ENCODE measurements at regions not wholly inside any gene's neighbourhood (a gene's known extent, or its start where the extent isn't known, plus 50 kb on each side); places are given as distances from the start of the nearest gene placed in this dataset.
A peak's percentile ranks its signal among the peaks of the same experiment; 100 is the strongest.
"Not testable (repeated sequence)": the region's sequence is repeated elsewhere in the genome, so short reads cannot be mapped to it uniquely, and the experiment has no call there.

DNA sequence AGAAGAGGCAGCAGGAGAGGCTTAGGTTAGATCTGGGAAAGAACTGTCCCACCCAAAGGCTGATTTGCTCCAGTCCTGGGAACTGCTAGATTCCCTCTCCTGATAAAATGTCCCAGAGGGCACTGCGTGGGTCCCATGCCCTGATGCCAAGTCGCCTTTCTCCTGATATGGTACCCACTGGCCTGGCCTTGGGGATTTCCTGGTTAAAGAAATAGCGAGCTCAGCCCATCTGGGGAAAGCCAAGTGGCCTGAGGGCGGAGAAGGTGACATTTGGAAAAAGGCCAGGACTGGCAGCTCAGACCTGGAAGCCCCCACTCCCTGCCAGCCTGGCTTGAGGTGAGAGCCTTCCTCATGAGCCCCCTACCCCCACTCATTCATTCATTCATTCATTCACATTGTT is 94.2 kb downstream of the NSUN5 start:
- H3K79me2 ChIP-seq; H3K4me2 ChIP-seq; H3K27ac ChIP-seq; H2AFZ ChIP-seq; H3K36me3 ChIP-seq (replicated peaks; ENCODE audit: insufficient read depth, low read depth); H3K4me1 ChIP-seq (ENCODE audit: insufficient read depth); H3K4me3 ChIP-seq; H3K9me3 ChIP-seq (ENCODE audit: low read depth); H3K9me2 ChIP-seq (replicated peaks; ENCODE audit: insufficient read depth); H3K27me3 ChIP-seq; H4K20me1 ChIP-seq (ENCODE audit: insufficient read depth, poor library complexity, severe bottlenecking): not testable (repeated sequence)
- peak; percentile 3 for DNase-seq (ENCODE audit: low spot score)
- 82% methylated on average over 4 of the region's 4 CpGs for WGBS (ENCODE audit: low lambda C conversion rate, missing lambda C conversion rate)

DNA sequence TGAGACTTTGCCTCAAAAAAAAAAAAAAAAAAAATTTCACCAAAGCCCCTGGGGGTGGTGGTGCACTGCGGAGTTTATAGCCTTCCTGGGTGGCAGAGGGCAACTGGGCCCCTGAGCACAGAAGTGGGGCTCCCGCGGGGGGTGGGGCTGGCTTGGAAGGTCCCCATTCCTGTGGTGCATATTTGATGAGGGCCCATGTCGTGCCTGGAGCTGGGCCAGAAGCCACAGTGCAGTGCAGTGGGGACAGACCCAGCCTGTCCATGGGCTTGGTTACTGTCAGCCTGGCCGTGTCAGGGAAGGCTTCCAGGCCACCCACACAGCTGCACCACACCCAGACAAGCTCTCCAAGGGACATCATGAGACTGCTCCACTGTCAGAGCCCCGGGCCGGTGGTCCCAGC is 95.5 kb downstream of the NSUN5 start:
- not testable (repeated sequence) for H3K27me3 ChIP-seq; H3K27ac ChIP-seq; H2AFZ ChIP-seq; DNase-seq (ENCODE audit: low spot score); H3K79me2 ChIP-seq; H3K4me2 ChIP-seq; H3K36me3 ChIP-seq (replicated peaks; ENCODE audit: insufficient read depth, low read depth); H3K4me1 ChIP-seq (ENCODE audit: insufficient read depth); H3K4me3 ChIP-seq; H4K20me1 ChIP-seq (ENCODE audit: insufficient read depth, poor library complexity, severe bottlenecking); H3K9me3 ChIP-seq (ENCODE audit: low read depth); H3K9me2 ChIP-seq (replicated peaks; ENCODE audit: insufficient read depth)
- 80% methylated on average over 2 of the region's 7 CpGs for WGBS (ENCODE audit: low lambda C conversion rate, missing lambda C conversion rate)

DNA sequence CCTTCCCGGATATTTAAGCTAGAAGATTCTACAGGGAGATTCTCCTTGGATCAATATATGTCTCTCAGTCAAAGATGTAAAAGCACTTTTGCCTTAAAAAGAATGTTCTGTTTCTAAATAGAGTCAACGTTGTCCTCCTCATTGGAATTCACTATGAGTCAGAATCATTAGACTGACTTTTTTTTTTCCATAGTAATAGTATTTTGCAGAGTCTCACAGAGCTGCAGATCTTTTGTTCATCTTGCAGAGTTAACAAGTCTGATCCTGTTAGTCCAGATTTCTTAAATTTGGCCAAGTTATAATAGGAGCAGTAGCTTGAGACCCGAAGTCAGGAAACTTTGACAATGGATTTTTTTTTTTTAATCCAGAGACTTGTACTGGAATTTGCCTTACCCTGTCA is 103.0 kb downstream of the NSUN5 start:
- H3K4me1 ChIP-seq (ENCODE audit: insufficient read depth); H3K9me3 ChIP-seq (ENCODE audit: low read depth); H4K20me1 ChIP-seq (ENCODE audit: insufficient read depth, poor library complexity, severe bottlenecking); H3K36me3 ChIP-seq (replicated peaks; ENCODE audit: insufficient read depth, low read depth); H3K4me2 ChIP-seq; H3K79me2 ChIP-seq; H3K27ac ChIP-seq; DNase-seq (ENCODE audit: low spot score); H3K9me2 ChIP-seq (replicated peaks; ENCODE audit: insufficient read depth); H3K4me3 ChIP-seq; H2AFZ ChIP-seq; H3K27me3 ChIP-seq: not testable (repeated sequence)
- whole genome bisulfite sequencing (ENCODE audit: low lambda C conversion rate, missing lambda C conversion rate) = 80% methylated on average over 1 of the region's 3 CpGs

DNA sequence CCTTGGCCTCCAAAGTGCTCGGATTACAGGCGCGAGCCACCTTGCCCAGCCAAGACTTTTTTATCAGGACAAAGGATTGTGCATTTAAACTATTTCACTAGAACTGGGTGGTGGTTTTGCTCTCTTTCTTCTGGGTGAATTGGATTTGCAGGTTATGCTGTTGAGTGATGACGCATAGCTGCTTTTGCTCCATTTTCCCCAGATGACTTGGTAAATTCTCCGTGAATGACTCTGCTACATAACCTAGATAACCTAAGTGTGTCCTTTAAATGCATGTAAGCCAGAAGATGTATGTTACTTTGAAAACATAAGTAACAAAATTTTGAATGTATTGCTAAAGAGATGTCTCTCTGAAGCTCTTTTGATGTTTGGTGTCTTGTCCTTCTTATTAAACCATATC is 103.7 kb downstream of the NSUN5 start:
- not testable (repeated sequence) for H3K36me3 ChIP-seq (replicated peaks; ENCODE audit: insufficient read depth, low read depth); H3K79me2 ChIP-seq; H3K4me3 ChIP-seq; H3K9me2 ChIP-seq (replicated peaks; ENCODE audit: insufficient read depth); H2AFZ ChIP-seq; H3K27ac ChIP-seq; H4K20me1 ChIP-seq (ENCODE audit: insufficient read depth, poor library complexity, severe bottlenecking); H3K9me3 ChIP-seq (ENCODE audit: low read depth); H3K4me2 ChIP-seq; H3K4me1 ChIP-seq (ENCODE audit: insufficient read depth); H3K27me3 ChIP-seq
- WGBS (ENCODE audit: low lambda C conversion rate, missing lambda C conversion rate) = 74% methylated on average over 5 of the region's 5 CpGs
- DNase-seq (ENCODE audit: low spot score) = peak; percentile 4

DNA sequence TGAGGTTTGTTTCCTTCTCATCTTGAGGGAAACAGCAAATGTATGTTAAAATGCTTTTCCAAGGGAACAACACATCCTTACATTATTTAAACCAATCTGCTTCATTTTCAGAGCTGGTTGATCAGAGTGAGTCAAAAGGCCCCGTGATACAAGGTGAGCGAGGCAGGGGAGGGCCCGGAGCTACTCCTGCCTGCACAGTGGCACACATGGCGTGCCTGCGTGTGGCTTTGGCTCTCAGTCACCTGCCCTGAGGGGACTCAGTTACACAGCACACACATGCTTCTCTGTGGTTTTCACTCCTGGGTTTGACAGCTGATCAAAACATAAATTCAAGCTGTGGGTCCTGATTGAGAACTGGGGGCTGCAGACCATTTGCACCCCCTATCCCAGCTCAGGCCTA is 105.3 kb downstream of the NSUN5 start:
- H3K4me2 ChIP-seq; H2AFZ ChIP-seq; H4K20me1 ChIP-seq (ENCODE audit: insufficient read depth, poor library complexity, severe bottlenecking); H3K4me1 ChIP-seq (ENCODE audit: insufficient read depth); H3K27ac ChIP-seq; H3K9me3 ChIP-seq (ENCODE audit: low read depth); H3K4me3 ChIP-seq; H3K36me3 ChIP-seq (replicated peaks; ENCODE audit: insufficient read depth, low read depth); H3K79me2 ChIP-seq; H3K9me2 ChIP-seq (replicated peaks; ENCODE audit: insufficient read depth); H3K27me3 ChIP-seq; DNase-seq (ENCODE audit: low spot score): not testable (repeated sequence)
- WGBS (ENCODE audit: low lambda C conversion rate, missing lambda C conversion rate) = 93% methylated on average over 5 of the region's 5 CpGs

DNA sequence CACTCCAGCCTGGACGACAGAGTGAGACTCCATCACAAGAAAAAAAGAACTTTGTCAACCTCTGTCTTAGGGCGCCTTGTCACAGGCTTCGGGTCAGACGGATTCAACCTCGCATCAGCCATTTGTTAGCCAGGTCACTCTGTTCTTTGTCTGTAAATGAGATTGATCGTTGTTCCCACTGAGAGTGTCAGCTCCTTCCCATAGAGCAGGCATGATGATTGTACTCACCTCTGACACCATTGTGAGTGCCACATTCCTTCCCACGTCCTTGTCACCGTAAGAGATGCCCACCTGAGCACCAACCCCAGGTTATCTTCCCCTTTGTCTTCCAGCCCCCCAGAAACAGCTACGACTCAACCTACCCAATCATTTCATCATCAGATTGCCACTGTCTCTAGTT is 107.4 kb downstream of the NSUN5 start:
- H3K27me3 ChIP-seq; H3K9me3 ChIP-seq (ENCODE audit: low read depth); H2AFZ ChIP-seq; H4K20me1 ChIP-seq (ENCODE audit: insufficient read depth, poor library complexity, severe bottlenecking); DNase-seq (ENCODE audit: low spot score); H3K4me3 ChIP-seq; H3K79me2 ChIP-seq; H3K4me1 ChIP-seq (ENCODE audit: insufficient read depth); H3K9me2 ChIP-seq (replicated peaks; ENCODE audit: insufficient read depth); H3K36me3 ChIP-seq (replicated peaks; ENCODE audit: insufficient read depth, low read depth); H3K4me2 ChIP-seq; H3K27ac ChIP-seq: not testable (repeated sequence)
- 97% methylated on average over 8 of the region's 9 CpGs for WGBS (ENCODE audit: low lambda C conversion rate, missing lambda C conversion rate)

DNA sequence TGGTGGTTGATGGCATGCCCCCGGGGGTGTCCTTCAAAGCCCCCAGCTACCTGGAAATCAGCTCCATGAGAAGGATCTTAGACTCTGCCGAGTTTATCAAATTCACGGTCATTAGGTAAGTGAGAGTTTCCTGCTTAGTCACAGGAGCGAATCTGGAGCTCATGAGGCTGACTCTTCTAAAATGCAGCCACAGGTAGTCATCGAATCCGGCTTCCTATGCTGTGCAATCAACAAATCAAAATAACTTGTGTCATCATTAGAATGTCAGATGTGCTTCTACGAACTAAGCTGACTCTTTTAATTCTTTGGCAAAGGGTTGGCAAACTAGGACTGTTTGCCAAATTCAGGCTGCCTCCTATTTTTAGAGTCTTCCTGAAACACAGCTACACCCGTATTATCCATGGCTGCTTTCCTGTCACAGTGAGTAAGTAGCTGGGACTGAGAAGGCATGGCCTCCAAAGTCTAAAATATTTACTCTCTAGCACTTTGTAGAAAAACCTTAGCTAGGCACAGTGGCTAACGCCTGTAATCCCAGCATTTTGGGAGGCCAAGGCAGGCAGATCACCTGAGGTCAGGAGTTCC is 108.0 kb downstream of the NSUN5 start:
- not testable (repeated sequence) for H3K79me2 ChIP-seq; H4K20me1 ChIP-seq (ENCODE audit: insufficient read depth, poor library complexity, severe bottlenecking); DNase-seq (ENCODE audit: low spot score); H3K36me3 ChIP-seq (replicated peaks; ENCODE audit: insufficient read depth, low read depth); H3K9me2 ChIP-seq (replicated peaks; ENCODE audit: insufficient read depth); H3K9me3 ChIP-seq (ENCODE audit: low read depth); H3K4me1 ChIP-seq (ENCODE audit: insufficient read depth); H3K27me3 ChIP-seq; H2AFZ ChIP-seq; H3K4me2 ChIP-seq; H3K27ac ChIP-seq; H3K4me3 ChIP-seq
- no CpG with 5 or more reads among the region's 9 CpGs for WGBS (ENCODE audit: low lambda C conversion rate, missing lambda C conversion rate)

DNA sequence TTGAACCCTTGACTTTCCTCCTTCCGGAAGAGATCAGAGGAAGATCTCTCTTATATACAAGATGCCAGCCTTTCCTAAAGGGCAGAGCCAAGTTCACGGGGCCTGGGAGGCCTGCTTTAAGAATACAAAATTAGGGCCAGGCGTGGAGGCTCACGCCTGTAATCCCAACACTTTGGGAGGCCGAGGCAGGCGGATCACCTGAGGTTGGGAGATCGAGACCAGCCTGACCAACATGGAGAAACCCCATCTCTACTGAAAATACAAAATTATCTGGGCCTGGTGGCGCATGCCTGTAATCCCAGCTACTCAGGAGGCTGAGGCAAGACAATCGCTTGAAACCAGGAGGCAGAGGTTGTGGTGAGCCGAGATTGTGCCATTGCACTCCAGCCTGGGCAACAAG is 108.2 kb upstream of the SPDYE9 start:
- H3K36me3 ChIP-seq (replicated peaks; ENCODE audit: insufficient read depth, low read depth); H3K27ac ChIP-seq; H3K4me1 ChIP-seq (ENCODE audit: insufficient read depth); H3K4me2 ChIP-seq; DNase-seq (ENCODE audit: low spot score); H4K20me1 ChIP-seq (ENCODE audit: insufficient read depth, poor library complexity, severe bottlenecking); H2AFZ ChIP-seq; H3K27me3 ChIP-seq; H3K79me2 ChIP-seq; H3K4me3 ChIP-seq; H3K9me2 ChIP-seq (replicated peaks; ENCODE audit: insufficient read depth); H3K9me3 ChIP-seq (ENCODE audit: low read depth): not testable (repeated sequence)
- WGBS (ENCODE audit: low lambda C conversion rate, missing lambda C conversion rate) = 96% methylated on average over 5 of the region's 10 CpGs

DNA sequence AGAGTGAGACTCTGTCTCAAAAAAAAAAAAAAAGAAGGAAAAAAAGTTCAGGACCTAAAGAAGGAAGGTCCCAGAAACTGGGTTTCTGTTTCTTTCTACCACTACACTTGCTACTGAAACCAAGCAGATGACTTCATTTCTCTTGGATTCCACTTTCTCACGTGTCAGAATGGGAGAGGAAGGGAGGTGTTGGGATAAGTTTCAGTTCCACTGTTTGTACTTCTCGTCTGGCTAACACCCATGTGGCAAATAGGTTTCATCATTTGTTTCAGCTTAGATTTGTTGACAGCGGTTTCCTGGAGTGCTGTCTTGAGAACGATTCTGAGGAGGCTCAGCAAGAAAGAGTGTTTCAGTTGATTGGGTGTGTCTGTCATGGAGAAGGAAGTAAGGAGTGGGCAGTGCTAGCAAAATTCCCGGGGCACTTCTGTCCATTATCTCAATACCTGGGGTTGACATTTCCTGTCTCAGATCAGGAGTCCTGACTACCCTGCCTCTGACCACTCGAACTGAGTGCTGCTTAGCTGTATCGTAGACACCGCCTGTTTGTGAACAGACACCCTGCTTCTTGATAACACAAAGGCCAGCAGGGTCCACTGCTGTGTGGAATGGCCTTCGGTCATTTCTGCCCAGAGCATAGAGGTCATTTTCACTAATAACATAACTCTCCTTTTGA is 104.8 kb upstream of the SPDYE9 start:
- not testable (repeated sequence) for DNase-seq (ENCODE audit: low spot score); H3K36me3 ChIP-seq (replicated peaks; ENCODE audit: insufficient read depth, low read depth); H3K4me3 ChIP-seq; H3K4me1 ChIP-seq (ENCODE audit: insufficient read depth); H3K4me2 ChIP-seq; H4K20me1 ChIP-seq (ENCODE audit: insufficient read depth, poor library complexity, severe bottlenecking); H3K9me3 ChIP-seq (ENCODE audit: low read depth); H2AFZ ChIP-seq; H3K27ac ChIP-seq; H3K9me2 ChIP-seq (replicated peaks; ENCODE audit: insufficient read depth); H3K79me2 ChIP-seq; H3K27me3 ChIP-seq
- WGBS (ENCODE audit: low lambda C conversion rate, missing lambda C conversion rate) = 87% methylated on average over 3 of the region's 9 CpGs
